ENCODE measurements at regions not wholly inside any gene's neighbourhood (a gene's known extent, or its start where the extent isn't known, plus 50 kb on each side); places are given as distances from the start of the nearest gene placed in this dataset.

DNA sequence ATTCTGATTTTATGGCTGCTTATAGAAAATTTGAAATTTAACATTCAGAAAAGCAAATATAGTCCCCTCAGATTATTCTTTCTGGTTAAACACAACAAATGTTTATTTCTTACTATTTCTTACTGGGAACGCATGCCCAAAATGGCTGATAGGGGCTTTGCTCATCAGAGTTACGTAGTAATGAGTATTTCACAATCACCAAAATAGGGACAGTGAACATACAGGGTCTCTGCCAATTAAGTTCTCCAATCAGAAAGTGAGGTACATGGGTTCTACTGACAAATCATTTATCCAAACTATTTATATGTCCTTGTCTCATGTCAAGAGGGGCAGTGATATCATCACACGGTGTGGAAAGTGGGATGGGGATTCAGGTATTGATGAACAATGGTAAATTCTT is 154.5 kb downstream of the BCHE start:
- TF ChIP-seq, protein P1, sequence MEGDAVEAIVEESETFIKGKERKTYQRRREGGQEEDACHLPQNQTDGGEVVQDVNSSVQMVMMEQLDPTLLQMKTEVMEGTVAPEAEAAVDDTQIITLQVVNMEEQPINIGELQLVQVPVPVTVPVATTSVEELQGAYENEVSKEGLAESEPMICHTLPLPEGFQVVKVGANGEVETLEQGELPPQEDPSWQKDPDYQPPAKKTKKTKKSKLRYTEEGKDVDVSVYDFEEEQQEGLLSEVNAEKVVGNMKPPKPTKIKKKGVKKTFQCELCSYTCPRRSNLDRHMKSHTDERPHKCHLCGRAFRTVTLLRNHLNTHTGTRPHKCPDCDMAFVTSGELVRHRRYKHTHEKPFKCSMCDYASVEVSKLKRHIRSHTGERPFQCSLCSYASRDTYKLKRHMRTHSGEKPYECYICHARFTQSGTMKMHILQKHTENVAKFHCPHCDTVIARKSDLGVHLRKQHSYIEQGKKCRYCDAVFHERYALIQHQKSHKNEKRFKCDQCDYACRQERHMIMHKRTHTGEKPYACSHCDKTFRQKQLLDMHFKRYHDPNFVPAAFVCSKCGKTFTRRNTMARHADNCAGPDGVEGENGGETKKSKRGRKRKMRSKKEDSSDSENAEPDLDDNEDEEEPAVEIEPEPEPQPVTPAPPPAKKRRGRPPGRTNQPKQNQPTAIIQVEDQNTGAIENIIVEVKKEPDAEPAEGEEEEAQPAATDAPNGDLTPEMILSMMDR (IDR thresholded peaks at IDR 0.05): no peak
- TF ChIP-seq POLR2A (IDR thresholded peaks at IDR 0.05) (no peak), POLR2AphosphoS5 (IDR thresholded peaks at IDR 0.05) (no peak)

Measured in prostate gland (tissue), 2 donors.